ENCODE measurements at regions not wholly inside any gene's neighbourhood (a gene's known extent, or its start where the extent isn't known, plus 50 kb on each side); places are given as distances from the start of the nearest gene placed in this dataset.

DNA sequence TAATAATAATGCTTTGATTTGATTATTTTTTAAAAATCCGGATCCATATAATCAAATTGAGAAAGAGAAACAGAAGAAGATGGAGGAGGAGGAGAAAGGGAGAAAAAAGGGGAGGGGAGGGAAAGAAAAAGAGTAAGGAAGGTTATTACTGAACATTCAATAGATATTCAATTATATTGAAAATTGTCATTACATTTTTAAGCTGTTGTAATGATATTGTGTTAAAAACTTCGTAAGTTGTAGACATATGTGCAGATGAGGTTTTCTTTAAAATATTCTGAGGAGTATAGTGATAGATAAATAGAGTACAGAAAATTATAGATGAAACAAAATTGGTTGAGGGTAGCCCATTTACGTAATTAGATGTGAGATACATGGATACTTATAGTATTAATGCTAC, 933.0 kb upstream of the PHF14 start:
- TF ChIP-seq, protein P1, sequence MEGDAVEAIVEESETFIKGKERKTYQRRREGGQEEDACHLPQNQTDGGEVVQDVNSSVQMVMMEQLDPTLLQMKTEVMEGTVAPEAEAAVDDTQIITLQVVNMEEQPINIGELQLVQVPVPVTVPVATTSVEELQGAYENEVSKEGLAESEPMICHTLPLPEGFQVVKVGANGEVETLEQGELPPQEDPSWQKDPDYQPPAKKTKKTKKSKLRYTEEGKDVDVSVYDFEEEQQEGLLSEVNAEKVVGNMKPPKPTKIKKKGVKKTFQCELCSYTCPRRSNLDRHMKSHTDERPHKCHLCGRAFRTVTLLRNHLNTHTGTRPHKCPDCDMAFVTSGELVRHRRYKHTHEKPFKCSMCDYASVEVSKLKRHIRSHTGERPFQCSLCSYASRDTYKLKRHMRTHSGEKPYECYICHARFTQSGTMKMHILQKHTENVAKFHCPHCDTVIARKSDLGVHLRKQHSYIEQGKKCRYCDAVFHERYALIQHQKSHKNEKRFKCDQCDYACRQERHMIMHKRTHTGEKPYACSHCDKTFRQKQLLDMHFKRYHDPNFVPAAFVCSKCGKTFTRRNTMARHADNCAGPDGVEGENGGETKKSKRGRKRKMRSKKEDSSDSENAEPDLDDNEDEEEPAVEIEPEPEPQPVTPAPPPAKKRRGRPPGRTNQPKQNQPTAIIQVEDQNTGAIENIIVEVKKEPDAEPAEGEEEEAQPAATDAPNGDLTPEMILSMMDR (IDR thresholded peaks at IDR 0.05 in 2 of 3, conservative IDR thresholded peaks at IDR 0.05 in 1 of 3; ENCODE audit: borderline replicate concordance in 1 of 3, insufficient read depth in 1 of 3, low read depth in 2 of 3, low read length in 2 of 3): no peak
- TF ChIP-seq, protein P2, sequence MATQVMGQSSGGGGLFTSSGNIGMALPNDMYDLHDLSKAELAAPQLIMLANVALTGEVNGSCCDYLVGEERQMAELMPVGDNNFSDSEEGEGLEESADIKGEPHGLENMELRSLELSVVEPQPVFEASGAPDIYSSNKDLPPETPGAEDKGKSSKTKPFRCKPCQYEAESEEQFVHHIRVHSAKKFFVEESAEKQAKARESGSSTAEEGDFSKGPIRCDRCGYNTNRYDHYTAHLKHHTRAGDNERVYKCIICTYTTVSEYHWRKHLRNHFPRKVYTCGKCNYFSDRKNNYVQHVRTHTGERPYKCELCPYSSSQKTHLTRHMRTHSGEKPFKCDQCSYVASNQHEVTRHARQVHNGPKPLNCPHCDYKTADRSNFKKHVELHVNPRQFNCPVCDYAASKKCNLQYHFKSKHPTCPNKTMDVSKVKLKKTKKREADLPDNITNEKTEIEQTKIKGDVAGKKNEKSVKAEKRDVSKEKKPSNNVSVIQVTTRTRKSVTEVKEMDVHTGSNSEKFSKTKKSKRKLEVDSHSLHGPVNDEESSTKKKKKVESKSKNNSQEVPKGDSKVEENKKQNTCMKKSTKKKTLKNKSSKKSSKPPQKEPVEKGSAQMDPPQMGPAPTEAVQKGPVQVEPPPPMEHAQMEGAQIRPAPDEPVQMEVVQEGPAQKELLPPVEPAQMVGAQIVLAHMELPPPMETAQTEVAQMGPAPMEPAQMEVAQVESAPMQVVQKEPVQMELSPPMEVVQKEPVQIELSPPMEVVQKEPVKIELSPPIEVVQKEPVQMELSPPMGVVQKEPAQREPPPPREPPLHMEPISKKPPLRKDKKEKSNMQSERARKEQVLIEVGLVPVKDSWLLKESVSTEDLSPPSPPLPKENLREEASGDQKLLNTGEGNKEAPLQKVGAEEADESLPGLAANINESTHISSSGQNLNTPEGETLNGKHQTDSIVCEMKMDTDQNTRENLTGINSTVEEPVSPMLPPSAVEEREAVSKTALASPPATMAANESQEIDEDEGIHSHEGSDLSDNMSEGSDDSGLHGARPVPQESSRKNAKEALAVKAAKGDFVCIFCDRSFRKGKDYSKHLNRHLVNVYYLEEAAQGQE (IDR thresholded peaks at IDR 0.05; ENCODE audit: low read depth): no peak
- no peak for TF ChIP-seq POLR2A (IDR thresholded peaks at IDR 0.05; ENCODE audit: borderline replicate concordance, extremely low read depth, insufficient read depth, insufficient read length)
- TF ChIP-seq CEBPB (IDR thresholded peaks at IDR 0.05; ENCODE audit: low read depth): no peak
